ENCODE measurements at regions not wholly inside any gene's neighbourhood (a gene's known extent, or its start where the extent isn't known, plus 50 kb on each side); places are given as distances from the start of the nearest gene placed in this dataset.

GRCh38 chr1:59236721-59237545 lies 60.0 kb upstream of the FGGY start:
- TF ChIP-seq POLR2A (IDR thresholded peaks at IDR 0.05) (no peak), CTCF (IDR thresholded peaks at IDR 0.05) (no peak), EP300 (IDR thresholded peaks at IDR 0.05) (no peak)

All from tibial nerve (tissue), 4 donors.